Osteoblast (primary cell): ENCODE measurements at regions not wholly inside any gene's neighbourhood (a gene's known extent, or its start where the extent isn't known, plus 50 kb on each side); places are given as distances from the start of the nearest gene placed in this dataset.

Experiments
- DNase-seq: peaks from one replicate; pipeline ENCODE4 v3.0.0; 2011; ENCODE audit warnings: low spot score, mixed read lengths; ENCODE audit not compliant: insufficient read length; ENCODE audit errors: missing footprints
- H2AFZ ChIP-seq: 2 replicates; pipeline ENCODE4 v1.6.0; 2011; ENCODE audit warnings: mild to moderate bottlenecking, low read length
- H3K27ac ChIP-seq: 2 replicates; pipeline ENCODE4 v1.5.1; 2011; ENCODE audit warnings: mild to moderate bottlenecking, low read depth, low read length, moderate library complexity
- H3K27me3 ChIP-seq: 2 replicates; pipeline ENCODE4 v1.6.0; 2012; ENCODE audit warnings: mild to moderate bottlenecking, control low read depth, inconsistent platforms, low read length, moderate library complexity; ENCODE audit not compliant: insufficient read depth
- H3K36me3 ChIP-seq: 2 replicates; pipeline ENCODE4 v1.5.1; 2011; ENCODE audit warnings: mild to moderate bottlenecking, low read length, control low read depth, moderate library complexity; ENCODE audit not compliant: insufficient read depth
- H3K4me1 ChIP-seq: 2 replicates; pipeline ENCODE4 v1.5.1; 2011; ENCODE audit warnings: mild to moderate bottlenecking, low read length, control low read depth, moderate library complexity; ENCODE audit not compliant: insufficient read depth
- H3K4me2 ChIP-seq: 2 replicates; pipeline ENCODE4 v1.6.0; 2011; ENCODE audit warnings: mild to moderate bottlenecking, low read length; ENCODE audit not compliant: insufficient read depth
- H3K4me3 ChIP-seq: fragments of 200-600 bp; sonication (generic); 3 replicates; pipeline ENCODE4 v1.5.1; 2012; ENCODE audit warnings: mild to moderate bottlenecking, low read length, inconsistent platforms; ENCODE audit not compliant: insufficient read depth
- H3K79me2 ChIP-seq: 2 replicates; pipeline ENCODE4 v1.6.0; 2012; ENCODE audit warnings: mild to moderate bottlenecking, low read length, control low read depth, inconsistent platforms; ENCODE audit not compliant: insufficient read depth
- H3K9me3 ChIP-seq: 2 replicates; pipeline ENCODE4 v1.5.1; 2011; ENCODE audit warnings: low read depth, low read length, control low read depth
- H4K20me1 ChIP-seq: 2 replicates; pipeline ENCODE4 v1.6.0; 2012; ENCODE audit warnings: mild to moderate bottlenecking, low read length, control low read depth; ENCODE audit not compliant: insufficient read depth
- TF ChIP-seq, protein P1 (sequence below): IDR thresholded peaks from 2 replicates; pipeline ENCODE4 v1.5.1; 2011; ENCODE audit warnings: mild to moderate bottlenecking, low read depth, low read length, moderate library complexity; ENCODE audit errors: extremely low read depth

DNA sequence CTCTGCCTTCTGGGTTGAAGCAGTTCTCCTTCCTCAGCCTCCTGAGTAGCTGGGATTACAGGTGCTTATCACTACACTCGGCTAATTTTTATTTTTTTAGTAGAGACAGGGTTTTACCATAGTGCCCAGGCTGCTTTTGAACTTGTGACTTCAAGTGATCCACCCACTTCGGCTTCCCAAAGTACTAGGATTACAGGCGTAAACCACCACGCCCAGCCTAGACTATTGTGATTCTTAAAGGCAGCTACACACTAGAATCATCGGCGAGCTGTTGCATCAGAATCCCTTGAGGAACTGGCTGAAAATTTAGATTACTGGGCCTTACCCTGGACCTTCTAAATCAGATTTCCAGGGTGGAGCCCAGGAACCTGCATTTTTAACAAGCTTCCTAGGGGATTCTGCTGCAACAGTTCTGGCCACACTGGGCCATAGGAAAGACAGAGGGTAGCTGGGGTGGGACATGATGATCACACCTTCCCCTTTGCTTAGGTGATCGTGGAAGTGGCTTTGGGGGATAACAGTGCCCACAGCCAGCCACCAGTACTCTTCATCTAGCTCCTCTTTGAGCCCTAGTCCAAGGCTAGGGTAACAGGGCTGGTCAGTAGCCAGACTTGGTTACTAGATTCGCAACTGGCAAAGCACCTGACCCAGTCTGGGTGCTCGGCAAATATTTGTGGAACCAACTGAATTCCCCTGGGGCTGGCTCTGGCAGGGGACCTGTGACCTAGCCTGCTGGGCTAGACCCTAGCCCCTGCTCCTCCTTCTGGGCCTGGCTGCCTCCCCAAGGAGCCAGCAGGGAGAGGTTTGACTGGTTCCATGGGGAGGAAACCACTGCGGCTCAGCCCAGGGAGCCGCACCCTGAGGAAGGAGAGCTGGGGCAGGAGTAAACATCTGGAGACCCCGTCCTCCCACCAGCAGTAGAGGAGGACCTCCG lies 67.1 kb upstream of the DUSP5 start:
- TF ChIP-seq, protein P1, sequence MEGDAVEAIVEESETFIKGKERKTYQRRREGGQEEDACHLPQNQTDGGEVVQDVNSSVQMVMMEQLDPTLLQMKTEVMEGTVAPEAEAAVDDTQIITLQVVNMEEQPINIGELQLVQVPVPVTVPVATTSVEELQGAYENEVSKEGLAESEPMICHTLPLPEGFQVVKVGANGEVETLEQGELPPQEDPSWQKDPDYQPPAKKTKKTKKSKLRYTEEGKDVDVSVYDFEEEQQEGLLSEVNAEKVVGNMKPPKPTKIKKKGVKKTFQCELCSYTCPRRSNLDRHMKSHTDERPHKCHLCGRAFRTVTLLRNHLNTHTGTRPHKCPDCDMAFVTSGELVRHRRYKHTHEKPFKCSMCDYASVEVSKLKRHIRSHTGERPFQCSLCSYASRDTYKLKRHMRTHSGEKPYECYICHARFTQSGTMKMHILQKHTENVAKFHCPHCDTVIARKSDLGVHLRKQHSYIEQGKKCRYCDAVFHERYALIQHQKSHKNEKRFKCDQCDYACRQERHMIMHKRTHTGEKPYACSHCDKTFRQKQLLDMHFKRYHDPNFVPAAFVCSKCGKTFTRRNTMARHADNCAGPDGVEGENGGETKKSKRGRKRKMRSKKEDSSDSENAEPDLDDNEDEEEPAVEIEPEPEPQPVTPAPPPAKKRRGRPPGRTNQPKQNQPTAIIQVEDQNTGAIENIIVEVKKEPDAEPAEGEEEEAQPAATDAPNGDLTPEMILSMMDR: no peak
- Histone ChIP-seq H4K20me1 (no peaks in the 10 kb centered on the region), H3K4me2 (no peak overlapping the region), H3K27me3 (no peaks in the 10 kb centered on the region), H3K36me3 (no peaks in the 10 kb centered on the region), H3K4me3 (no peak overlapping the region), H3K27ac (no peak overlapping the region), H2AFZ (no peak overlapping the region), H3K9me3 (no peaks in the 10 kb centered on the region), H3K79me2 (no peaks in the 10 kb centered on the region), H3K4me1 (peaks cover 21% of the 10 kb centered on the region)
- DNase-seq: no peak

DNA sequence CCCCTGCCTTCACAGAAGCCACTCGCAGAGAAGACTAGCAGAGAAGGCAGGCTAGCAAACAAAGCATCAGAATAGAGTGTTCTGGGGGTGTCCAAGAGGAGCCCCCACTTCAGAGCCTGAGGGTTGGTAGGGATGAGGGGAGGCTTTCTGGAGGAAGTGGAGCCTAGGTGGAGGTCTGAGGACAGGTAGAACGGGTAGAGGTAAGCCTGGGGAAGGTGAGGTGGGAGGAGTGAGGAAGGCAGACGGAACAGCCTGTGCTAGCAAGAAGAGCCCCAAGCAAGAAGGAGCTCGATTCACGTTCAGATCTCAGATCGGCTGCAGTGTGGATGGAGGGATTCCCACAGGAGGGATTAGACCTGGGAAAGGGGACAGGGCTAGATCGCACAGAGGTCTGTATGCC lies 66.0 kb upstream of the DUSP5 start:
- TF ChIP-seq, protein P1: no peak
- no peak overlapping the region for H3K4me3 ChIP-seq

GRCh38 chr10:110432084-110432483 lies 65.6 kb upstream of the DUSP5 start:
- Histone ChIP-seq H3K4me2 (no peak overlapping the region), H3K4me1 (peaks cover 7% of the 10 kb centered on the region), H3K36me3 (no peaks in the 10 kb centered on the region), H3K27ac (no peak overlapping the region), H3K79me2 (no peaks in the 10 kb centered on the region), H4K20me1 (no peaks in the 10 kb centered on the region), H3K27me3 (no peaks in the 10 kb centered on the region), H3K4me3 (no peak overlapping the region), H3K9me3 (no peaks in the 10 kb centered on the region), H2AFZ (no peak overlapping the region)
- no peak for DNase-seq
- TF ChIP-seq, protein P1: no peak

More for the DNA sequence above, 66.0 kb upstream of the DUSP5 start:
- H3K79me2 ChIP-seq: no peaks in the 10 kb centered on the region
- H3K36me3 ChIP-seq: no peaks in the 10 kb centered on the region
- no peak overlapping the region for H3K4me2 ChIP-seq
- H3K27me3 ChIP-seq: no peaks in the 10 kb centered on the region
- no peak overlapping the region for H2AFZ ChIP-seq
- H3K4me1 ChIP-seq: peaks cover 11% of the 10 kb centered on the region
- H3K9me3 ChIP-seq: no peaks in the 10 kb centered on the region
- H4K20me1 ChIP-seq: no peaks in the 10 kb centered on the region
- DNase-seq: no peak
- no peak overlapping the region for H3K27ac ChIP-seq

GRCh38 chr10:110432814-110433565 lies 64.7 kb upstream of the DUSP5 start:
- Histone ChIP-seq H3K9me3 (no peaks in the 10 kb centered on the region), H3K4me2 (no peak overlapping the region), H3K36me3 (no peaks in the 10 kb centered on the region), H4K20me1 (no peaks in the 10 kb centered on the region), H3K79me2 (no peaks in the 10 kb centered on the region), H3K27ac (no peak overlapping the region), H3K4me1 (peaks cover 3% of the 10 kb centered on the region), H3K4me3 (no peak overlapping the region), H2AFZ (no peak overlapping the region), H3K27me3 (no peaks in the 10 kb centered on the region)
- DNase-seq: no peak
- TF ChIP-seq, protein P1: no peak
